Stimulated activated CD4-positive, alpha-beta T cell treated with anti-CD3 and anti-CD28 coated beads, TNF-alpha, amount 100 ng/mL, for 24 hours (primary cell): ENCODE measurements at regions not wholly inside any gene's neighbourhood (a gene's known extent, or its start where the extent isn't known, plus 50 kb on each side); places are given as distances from the start of the nearest gene placed in this dataset.
"Not testable (repeated sequence)": the region's sequence is repeated elsewhere in the genome, so short reads cannot be mapped to it uniquely, and the experiment has no call there.

Source experiments
- DNase-seq, 3 experiments: peaks; one replicate each; pipeline ENCODE4 v3.0.0-alpha.2; 2020; ENCODE audit warnings: low read depth in 3 of 3

DNA sequence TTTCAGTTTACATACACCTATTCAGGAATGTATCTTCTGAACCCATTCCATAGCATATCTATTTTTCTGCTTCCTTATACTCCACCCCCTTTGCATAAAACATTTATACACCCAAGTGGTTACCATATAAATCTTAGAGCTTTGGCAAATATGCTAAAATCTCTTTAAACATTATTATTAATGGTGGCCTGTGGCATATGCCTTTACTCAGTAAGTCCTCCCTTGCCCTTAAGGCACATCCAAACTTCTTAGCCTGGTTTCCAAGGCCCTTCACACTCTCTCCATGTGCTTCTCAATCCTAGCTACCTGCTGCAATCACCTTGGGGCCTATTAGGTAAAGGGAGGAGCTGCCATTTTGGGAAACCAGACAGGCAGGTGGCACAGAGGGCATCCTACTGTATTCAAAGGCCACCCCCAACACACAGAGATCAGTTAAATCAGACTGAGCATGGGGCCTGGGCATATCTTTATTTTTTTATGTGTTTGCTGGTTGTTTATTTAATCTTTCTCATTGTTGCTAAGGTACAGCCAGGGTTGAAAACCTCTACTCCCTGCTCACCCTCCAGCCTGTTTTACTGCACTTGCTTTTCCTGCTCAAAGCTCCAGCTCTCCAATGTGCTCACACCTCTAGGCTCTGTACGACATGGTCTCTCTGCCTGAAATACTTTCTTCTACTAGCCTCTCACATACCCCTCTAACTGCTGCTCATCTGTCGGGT, 242.8 kb upstream of the HNRNPA3 start:
- no peak for DNase-seq

DNA sequence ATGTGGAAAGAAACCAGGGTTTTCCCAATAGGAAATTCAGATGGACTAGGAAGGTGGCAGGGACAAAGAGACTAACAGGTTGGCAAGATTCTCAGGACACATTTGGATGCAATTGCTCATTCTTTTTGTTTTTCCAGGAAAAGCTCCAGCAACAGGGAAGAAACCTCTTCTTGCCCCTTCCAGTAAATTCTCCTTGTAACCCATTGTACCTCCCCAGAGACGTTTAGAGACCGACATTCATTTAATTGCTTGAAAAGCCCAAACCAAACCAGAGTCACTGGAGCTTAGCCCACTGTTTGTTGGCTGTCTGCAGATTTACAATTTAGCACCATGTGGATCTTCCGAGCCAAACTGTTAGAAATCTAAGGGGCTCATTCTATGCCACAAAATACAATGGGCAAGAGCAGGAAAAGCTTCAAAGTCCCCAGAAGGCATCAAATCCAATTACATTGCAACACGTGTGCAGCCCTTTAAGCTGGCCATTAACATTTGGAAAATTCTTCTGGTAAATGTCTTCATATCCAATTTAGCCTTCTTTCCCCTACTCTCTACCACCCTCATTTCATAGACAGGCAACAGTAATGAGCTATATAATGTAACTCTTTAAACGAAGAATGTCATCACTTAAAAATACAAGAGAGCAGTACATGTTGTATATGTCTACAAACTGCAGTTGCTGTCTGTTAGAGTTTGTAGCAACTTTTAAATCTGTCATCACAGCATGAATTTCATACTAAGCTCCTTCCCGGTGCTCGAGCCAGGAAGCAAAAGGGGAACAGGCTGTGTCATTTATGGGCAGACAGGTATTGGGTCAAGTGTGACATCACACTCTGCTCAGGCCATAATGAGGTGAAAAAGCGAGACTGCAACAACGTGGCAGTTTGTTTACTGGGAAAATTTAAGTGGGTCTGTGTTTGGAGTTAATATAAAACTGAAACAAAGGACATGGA, 235.6 kb upstream of the HNRNPA3 start:
- no peak for DNase-seq

DNA sequence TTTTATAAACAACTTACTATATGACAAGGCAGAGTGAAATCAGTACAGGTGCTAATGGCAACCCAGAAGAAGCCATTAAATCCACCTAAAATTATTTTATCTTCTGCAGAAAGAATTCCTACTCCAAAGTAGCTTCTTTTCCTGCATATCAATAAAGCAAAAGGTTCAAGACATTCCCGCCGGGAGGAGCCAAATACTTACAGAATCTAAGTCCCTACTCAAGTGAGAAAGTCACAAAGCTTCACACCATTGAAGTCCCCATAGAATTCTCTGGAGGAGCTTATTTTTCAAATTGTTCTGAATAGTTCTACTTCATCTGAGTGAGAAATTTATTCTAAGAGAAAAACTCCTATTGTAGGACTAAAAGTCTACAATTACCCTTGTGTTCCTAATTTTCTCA, 233.7 kb upstream of the HNRNPA3 start:
- no peak for DNase-seq

DNA sequence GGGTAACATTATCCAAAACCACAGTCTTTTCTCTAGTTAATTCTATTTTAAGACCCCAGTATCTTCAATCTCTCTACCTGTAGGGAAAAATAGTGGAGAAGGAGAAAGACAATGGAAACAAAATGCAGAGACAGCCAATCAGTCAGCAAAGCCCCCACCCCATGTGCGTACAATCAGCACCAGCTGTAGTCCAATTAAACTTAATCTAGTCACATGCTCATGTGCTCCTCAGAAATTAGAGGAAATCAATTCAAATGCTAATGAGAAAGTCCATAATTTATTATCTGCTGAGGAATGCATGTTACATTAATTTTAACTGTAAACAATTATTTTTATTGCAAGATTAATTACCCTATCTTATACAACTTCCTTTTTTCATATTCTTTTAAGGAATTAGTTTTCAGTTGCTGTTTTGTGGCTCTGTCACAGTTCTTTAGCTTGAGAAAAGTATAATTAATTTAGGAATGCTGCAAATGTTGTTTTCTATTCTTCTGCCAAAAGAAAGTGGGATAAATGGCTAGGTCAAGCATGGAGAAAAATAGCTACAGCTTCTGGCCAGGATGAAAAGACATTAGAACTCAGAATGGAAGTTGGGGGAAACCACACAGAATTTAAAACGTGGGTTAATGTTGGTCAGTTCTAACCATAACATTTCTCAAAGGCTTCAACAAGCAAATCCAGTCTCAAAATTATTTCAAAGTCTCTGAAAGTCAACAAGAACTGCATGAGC, 232.4 kb upstream of the HNRNPA3 start:
- no peak for DNase-seq

DNA sequence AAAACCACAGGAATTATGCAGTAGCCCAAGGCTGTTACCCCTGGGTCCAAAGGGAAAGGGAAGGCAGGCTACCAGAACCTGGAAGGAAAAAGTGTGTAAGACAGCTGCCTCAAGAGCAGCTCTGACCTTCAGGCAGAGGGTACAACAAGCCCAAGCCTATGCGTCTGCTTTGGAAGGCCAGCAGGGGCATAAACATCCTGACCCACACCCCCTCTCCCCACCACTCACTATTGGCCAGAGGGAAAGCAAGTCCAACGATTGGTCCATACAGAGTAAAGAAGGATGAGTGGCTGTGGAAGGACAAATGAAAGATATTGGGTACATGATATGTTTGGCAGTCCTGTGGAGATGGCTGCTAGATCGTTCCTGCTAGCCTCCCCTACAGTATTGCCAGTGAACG, 227.6 kb upstream of the HNRNPA3 start:
- DNase-seq, result no peak

DNA sequence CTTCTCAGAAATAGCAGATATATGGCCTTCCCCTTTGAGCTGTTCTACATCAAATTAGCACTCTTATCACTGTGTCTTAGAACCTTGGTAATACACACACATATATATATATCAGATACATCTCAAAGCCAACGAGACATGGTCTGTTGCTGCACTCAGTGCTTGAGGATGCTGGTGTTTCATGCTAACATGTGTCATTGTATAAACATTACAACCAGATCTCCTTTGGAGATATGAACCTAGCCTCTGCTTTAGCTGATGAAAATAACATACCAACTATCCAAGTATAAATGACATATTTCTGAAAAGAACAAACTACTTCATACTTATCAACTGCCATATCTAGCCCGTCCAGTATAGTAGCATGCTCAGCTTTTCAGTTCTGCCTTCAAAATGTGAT, 226.7 kb upstream of the HNRNPA3 start:
- DNase-seq, result no peak

DNA sequence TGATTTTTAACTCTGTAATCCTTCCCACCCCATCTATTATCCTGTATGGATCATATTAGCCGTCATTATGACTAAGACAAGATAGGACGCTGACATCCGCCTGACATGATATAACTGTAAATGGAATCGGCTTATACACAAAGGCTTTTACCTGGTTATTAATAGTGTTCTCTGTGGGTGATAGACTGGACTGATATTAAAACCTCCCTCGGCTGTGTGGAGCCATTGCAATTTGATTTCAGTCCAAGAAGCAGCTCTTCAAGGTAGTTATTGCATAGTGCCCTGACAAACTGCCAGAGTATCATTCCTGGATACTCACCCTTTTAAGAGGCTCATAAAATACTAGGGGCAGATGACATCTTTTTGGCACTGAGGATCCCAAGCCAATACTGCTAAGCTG, 226.1 kb upstream of the HNRNPA3 start:
- DNase-seq, result no peak

DNA sequence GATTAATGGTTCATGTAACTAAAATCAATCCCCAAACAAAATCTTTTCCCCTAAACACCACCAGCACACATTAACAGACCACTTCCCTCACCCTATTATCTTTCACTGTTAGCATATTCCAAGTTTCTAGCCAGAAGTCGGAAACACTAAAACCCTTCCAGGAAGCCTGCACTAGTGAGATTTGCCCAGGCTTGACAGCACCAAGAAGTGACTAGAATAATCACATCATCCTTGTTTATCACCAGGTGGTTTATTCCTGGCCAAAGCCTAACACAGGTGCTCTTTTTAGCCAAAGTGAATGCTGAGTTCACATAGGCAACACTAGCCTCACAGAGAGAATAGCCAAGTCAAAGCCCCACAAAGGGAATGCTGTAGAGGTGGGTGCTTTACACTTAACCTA, 221.2 kb upstream of the HNRNPA3 start:
- DNase-seq, result no peak

DNA sequence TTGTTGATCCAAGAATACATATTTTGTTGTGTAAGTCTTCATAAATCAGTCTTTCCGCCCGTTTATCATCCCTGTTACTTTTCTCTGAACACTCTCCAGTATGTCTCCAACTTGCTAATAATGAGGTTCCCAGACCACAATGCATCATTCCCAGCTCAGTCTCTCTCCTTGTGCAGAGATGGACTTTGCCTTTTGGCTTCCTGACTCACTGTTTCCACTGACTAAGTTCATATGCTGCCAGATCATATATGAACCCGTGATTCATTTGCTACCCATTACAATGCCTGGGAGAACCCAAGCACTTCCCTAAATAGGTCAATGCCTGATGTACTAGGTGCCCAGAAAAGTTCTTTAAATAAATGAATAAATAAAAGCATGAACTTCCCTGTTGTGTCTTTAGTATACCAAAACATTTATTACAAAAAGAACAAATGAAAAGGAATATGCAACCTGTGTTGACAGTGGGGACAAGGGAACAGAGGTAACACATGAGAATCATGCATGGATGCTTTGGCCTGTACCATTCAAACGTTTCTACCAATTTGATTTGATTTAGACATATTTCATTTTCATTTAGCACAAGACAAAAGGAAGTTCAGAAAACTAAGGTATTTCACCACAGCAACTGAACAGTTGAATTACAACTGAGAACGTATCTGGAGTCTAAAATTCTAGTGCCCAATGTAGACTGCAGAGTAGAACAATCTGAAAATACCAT, 215.4 kb upstream of the HNRNPA3 start:
- DNase-seq, result peak in 2 of 3 experiments; percentile 2 to 6

DNA sequence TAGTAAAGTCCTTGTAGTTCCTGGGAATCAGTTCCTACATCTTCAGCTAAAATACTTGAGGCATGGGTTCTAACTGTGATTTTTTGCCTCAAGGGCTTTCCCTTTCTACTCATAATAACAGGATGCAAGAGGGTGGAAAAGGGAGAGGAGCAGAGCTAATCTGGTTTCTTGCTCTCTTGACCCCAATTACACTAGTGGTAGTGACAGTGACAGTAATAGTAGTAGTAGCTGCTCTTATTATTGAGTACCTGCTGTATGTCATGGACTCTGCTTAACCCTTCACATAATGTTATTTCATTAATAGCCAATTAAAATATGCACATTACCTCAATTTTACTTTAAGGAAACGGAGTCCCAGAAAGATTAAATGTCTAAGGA, 214.8 kb upstream of the HNRNPA3 start:
- no peak for DNase-seq

DNA sequence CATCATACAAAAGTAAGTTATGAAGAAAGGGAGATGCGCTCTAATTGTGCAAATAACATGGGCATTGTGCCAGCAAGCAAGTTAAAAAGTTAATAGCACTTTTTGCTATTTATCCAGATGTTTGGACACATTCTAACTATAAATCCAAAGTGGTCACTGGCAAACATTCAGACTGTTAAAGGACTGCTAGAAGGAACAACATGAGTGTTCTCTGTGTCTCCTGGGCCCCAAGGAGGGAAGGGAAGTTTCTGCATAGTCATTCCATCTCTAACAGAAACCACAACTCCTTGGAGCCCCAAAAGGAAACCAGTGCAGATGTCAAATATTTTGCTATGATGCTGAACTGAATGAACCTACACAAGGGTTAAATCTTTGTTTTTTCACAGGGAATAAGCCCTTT, 213.3 kb upstream of the HNRNPA3 start:
- no peak for DNase-seq

DNA sequence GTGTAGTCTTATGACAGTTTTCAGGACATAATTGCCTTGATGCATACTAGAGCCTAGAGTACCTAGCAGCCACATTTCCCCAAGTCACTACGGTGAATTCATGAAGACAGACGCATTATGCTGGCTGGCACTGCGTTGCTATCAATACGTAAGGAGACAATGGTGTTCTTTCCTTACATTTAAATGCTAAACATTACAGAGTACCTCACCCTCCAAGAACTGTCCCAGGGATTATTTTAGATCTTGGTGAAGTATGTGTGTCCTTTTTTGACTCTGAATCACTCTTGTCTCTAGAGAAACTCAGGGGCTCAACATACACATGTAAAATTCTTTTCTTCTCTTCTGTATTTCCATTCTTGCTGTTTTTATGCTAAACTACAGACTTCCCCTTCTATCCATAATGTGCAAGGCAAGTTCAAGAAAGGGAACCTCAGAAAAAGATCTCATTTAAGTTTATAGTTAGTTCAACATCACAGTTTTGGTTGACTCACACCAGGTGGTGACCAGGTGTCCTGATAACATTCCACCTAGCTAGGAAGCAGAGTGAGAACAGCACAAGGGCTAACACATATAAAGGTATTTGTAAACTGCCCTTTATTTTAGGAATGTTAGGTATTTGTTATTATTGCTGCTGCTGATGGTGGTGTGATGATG, 212.4 kb upstream of the HNRNPA3 start:
- no peak for DNase-seq

DNA sequence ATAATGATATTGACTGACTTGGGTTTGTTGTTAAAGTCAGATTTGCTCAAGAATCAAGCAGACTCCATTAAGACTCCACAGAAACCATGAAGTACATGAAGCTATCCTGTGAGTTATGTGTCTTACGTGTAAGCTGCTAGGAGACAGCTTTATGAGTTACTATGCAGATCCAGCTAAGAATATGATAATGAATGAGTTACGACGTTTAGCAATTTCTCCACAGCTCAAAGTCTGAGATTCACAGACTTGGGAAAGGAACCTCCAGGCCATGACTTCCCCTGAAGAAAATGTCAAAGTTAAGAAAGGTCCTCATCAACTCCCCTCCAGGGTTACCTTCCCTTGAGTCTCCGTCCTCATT, 211.9 kb upstream of the HNRNPA3 start:
- DNase-seq, result no peak

DNA sequence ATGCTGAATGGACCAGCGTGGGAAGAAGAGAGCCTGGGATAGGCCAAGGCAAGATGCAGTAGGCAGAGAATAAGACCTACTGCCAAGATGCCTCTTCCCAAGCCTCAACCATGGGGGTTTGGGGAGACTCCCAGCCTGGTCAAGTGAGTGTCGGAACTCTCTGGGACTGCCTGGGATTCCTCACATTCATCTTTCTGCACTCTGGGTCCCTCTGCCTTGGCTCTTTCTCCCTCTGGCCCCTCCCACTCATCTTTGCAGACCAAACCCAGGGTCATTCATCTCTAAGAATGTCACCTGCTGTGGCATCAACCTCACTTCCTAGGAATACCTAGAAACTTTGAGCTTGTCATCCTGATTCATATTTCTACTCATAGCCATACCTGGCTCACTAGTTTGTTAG, 211.3 kb upstream of the HNRNPA3 start:
- no peak for DNase-seq

DNA sequence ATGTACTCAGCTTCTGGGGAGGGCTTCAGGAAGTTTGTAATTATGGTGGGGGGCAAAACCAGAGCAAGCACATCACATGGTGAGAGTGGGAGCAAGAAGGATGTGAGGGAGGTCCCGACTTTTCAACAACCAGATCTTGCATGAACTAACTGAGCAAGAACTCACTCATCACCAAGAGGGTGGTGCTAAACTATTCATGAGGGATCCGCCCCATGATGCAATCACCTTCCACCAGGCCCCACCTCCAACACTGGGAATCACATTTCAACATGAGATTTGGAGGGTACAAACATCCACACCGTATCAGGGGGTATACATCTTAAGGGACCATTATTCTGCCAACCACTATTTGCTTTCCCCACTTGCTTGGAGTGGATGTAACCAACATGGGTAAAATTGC, 209.6 kb upstream of the HNRNPA3 start:
- no peak for DNase-seq

DNA sequence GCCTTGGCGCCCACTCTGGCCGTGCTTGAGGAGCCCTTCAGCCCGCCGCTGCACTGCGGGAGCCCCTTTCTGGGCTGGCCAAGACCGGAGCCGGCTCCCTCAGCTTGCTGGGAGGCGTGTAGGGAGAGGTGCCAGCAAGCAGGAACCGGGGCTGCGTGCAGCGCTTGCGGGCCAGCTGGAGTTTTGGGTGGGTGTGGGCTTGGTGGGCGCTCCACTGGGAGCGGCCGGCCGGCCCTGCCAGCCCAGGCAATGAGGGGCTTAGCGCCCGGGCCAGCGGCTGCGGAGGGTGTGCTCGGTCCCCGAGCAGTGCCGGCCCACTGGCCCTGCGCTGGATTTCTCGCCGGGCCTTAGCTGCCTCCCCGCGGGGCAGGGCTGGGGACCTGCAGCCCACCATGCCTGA, 204.9 kb upstream of the HNRNPA3 start:
- not testable (repeated sequence) for DNase-seq

DNA sequence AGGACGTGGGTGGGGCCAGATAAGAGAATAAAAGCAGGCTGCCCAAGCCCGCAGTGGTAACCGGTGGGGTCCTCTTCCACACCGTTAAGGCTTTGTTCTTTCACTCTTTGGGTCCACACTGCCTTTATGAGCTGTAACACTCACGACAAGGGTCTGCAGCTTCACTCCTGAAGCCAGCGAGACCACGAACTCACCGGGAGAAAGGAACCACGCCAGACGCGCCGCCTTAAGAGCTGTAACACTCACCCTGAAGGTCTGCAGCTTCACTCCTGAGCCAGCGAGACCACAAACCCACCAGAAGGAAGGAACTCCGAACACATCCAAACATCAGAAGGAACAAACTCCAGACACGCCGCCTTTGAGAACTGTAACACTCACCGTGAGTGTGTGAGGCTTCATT, 203.9 kb upstream of the HNRNPA3 start:
- not testable (repeated sequence) for DNase-seq

DNA sequence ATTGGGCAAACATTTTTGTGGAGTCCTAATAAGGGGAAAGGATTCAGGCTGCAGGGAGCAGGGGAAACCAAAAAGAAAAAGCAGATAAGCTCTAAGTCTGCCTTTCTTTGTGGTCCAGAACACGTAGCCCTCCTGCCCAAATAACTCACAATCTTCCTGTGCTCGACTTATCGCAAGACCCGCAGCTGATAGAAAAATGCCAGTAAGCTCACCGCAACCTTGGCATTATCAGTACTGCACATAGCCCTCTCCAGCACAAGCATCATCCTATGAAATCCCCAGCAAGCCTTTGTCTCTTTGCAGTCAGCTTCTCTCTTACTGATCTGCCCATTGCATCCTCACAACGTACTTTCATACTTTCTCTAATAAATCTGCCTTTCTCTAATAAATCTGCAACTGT, 202.4 kb upstream of the HNRNPA3 start:
- no peak for DNase-seq

DNA sequence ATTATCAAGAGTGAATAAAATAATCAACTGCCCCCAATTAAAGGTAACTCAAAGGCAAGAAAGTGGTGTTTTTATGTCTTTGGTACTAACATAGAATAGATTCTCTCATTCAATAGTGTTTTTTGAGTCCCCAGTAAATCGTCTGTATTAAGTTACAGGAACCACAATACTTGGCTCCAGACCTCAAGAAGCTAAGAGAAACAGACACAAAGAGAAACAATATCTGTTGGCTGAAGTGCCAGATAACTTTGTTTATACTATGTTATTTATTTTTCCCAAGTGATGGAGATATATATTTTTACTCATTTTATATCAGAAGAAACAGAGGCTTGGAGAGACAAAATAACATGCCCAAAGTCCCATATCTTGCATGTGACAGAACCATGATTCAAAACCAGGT, 201.7 kb upstream of the HNRNPA3 start:
- no peak for DNase-seq

DNA sequence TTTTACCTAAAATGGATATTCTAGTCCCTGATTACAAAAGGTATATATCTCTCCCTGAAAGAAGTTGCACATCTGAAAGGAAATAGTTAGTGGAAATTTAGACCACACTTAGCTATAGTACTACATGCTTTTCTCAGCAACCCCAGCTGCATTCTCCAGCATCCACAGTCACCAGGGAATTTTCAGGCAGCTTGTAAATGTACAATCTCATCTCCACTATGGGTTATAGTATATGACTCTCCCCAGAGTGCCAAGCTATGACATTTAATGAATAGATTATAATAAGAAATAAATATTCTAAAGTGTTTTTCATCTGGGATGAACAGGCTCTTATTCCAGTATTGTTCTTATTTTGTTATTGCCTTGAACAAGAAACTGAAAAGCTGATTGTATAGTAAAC, 197.6 kb upstream of the HNRNPA3 start:
- no peak for DNase-seq

DNA sequence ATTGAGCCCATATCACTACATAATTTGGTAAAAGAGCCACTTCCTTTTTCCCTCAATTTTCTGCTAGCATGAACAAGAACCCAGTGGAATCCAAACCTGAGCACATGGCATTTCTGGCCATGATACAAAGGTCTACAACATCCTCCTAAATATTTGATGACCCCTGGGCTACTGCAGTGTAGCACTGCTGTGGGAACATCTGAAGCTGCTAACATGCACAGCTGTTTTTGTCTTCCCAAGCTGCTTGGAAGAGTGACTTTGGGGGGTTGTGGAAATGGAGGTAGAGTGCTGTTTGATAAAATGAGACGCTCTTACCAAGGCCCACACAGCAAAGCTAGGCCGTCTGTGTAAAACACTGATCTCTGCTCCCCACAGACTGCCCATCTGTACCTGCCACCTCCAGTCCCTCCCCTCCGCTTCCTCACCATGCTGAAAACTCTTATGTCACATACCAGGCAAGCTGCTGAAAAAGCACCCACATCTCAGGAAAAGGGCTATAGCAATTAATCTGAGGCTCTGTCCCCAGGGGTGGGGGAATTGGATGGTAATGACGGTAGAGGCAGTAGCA, 197.2 kb upstream of the HNRNPA3 start:
- no peak for DNase-seq
